ENCODE measurements at regions not wholly inside any gene's neighbourhood (a gene's known extent, or its start where the extent isn't known, plus 50 kb on each side); places are given as distances from the start of the nearest gene placed in this dataset.

- TF ChIP-seq POLR2A (IDR thresholded peaks at IDR 0.05) (no peak), CTCF (IDR thresholded peaks at IDR 0.05) (no peak), EP300 (IDR thresholded peaks at IDR 0.05) (no peak)
These were observed 111.6 kb downstream of the MAGEB17 start for GRCh38 chrX:16278927-16279326.
